MM.1S (cell line): ENCODE measurements at regions not wholly inside any gene's neighbourhood (a gene's known extent, or its start where the extent isn't known, plus 50 kb on each side); places are given as distances from the start of the nearest gene placed in this dataset.

Experiments
- EZH2 ChIP-seq: fragments of 300-600 bp; sonication (generic); optimal IDR thresholded peaks from 2 replicates; pipeline ENCODE3; 2017; ENCODE audit warnings: low read depth, mild to moderate bottlenecking, antibody characterized with exemption, low read length, mixed read lengths
- TF ChIP-seq, protein P1 (sequence below): fragments of 300-600 bp; sonication (generic); IDR thresholded peaks from 2 replicates; pipeline ENCODE4 v1.5.1; 2016; ENCODE audit warnings: antibody characterized with exemption, low read length, mixed read lengths

DNA sequence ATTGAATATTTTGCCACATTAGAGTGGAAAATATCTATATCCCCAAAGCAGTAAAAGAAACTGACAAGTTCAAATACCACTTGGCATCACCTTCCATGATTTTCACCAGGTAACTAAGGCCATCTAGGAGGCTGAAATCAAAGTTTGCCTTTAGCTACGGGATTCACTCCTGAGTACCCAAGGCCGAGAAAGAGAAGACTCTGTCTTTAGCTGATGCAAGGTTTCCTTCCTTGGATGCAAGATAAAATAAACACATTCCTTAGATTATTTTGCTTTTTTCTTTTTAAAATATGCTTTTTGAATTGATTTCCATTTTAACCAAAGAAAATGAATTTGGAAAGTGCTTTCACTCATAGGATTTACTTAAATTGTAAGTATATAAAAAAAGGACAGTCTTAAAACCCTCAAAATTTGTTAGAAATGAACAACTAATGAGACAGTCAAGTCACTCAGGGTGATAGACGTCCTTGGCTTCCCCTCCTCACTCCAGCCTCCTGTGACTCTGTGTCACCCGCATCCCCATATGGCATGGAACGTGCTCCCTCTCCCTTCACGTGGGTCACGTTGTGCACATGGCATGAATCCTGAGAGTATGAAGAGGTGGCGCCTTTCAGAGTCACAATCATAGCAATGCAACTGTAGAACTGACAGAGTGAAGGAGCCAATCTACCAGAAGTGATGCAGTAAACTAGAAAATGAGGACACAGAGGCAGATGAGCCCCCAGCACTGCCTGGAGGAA lies 148.4 kb downstream of the RTP4 start:
- TF ChIP-seq, protein P1, sequence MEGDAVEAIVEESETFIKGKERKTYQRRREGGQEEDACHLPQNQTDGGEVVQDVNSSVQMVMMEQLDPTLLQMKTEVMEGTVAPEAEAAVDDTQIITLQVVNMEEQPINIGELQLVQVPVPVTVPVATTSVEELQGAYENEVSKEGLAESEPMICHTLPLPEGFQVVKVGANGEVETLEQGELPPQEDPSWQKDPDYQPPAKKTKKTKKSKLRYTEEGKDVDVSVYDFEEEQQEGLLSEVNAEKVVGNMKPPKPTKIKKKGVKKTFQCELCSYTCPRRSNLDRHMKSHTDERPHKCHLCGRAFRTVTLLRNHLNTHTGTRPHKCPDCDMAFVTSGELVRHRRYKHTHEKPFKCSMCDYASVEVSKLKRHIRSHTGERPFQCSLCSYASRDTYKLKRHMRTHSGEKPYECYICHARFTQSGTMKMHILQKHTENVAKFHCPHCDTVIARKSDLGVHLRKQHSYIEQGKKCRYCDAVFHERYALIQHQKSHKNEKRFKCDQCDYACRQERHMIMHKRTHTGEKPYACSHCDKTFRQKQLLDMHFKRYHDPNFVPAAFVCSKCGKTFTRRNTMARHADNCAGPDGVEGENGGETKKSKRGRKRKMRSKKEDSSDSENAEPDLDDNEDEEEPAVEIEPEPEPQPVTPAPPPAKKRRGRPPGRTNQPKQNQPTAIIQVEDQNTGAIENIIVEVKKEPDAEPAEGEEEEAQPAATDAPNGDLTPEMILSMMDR: no peak
- TF ChIP-seq EZH2: no peak
